Activated CD8-positive, alpha-beta memory T cell treated with anti-CD3 and anti-CD28 coated beads, Interleukin-2, amount 50 U/mL, for 48 hours (primary cell): ENCODE measurements at regions not wholly inside any gene's neighbourhood (a gene's known extent, or its start where the extent isn't known, plus 50 kb on each side); places are given as distances from the start of the nearest gene placed in this dataset.
"Not testable (repeated sequence)": the region's sequence is repeated elsewhere in the genome, so short reads cannot be mapped to it uniquely, and the experiment has no call there.

Experiments used
- DNase-seq: peaks from one replicate; pipeline ENCODE4 v3.0.0-alpha.2; 2020

- not testable (repeated sequence) for DNase-seq
Measured at GRCh38 chr16:18263046-18263445, 73.5 kb downstream of the NPIPA8 start.

GRCh38 chr16:18261848-18262247 is 74.7 kb downstream of the NPIPA8 start:
- DNase-seq, result not testable (repeated sequence)

- DNase-seq, result not testable (repeated sequence)
Measured at GRCh38 chr16:18259496-18260176, 76.9 kb downstream of the NPIPA8 start.

- not testable (repeated sequence) for DNase-seq
Measured at GRCh38 chr16:18252943-18253342, 83.6 kb downstream of the NPIPA8 start.

GRCh38 chr16:18230505-18230904 is 106.0 kb downstream of the NPIPA8 start:
- not testable (repeated sequence) for DNase-seq

GRCh38 chr16:18222054-18223009 is 114.2 kb downstream of the NPIPA8 start:
- DNase-seq, result not testable (repeated sequence)

- DNase-seq, result not testable (repeated sequence)
Measured at GRCh38 chr16:18217741-18218140, 118.8 kb downstream of the NPIPA8 start.

GRCh38 chr16:18216814-18217213 is 119.7 kb downstream of the NPIPA8 start:
- not testable (repeated sequence) for DNase-seq

- not testable (repeated sequence) for DNase-seq
Measured at GRCh38 chr16:18213810-18214209, 122.7 kb downstream of the NPIPA8 start.

- DNase-seq, result not testable (repeated sequence)
Measured at GRCh38 chr16:18211505-18211904, 125.0 kb downstream of the NPIPA8 start.

GRCh38 chr16:18204786-18205185 is 131.8 kb downstream of the NPIPA8 start:
- not testable (repeated sequence) for DNase-seq

- not testable (repeated sequence) for DNase-seq
Measured at GRCh38 chr16:18204309-18204708, 132.2 kb downstream of the NPIPA8 start.

GRCh38 chr16:18201511-18201910 is 135.0 kb downstream of the NPIPA8 start:
- not testable (repeated sequence) for DNase-seq

GRCh38 chr16:18192389-18192788 is 144.1 kb downstream of the NPIPA8 start:
- not testable (repeated sequence) for DNase-seq

GRCh38 chr16:18190179-18190578 is 146.4 kb downstream of the NPIPA8 start:
- DNase-seq, result not testable (repeated sequence)

GRCh38 chr16:18184755-18185154 is 151.8 kb downstream of the NPIPA8 start:
- DNase-seq, result not testable (repeated sequence)

GRCh38 chr16:18181028-18181427 is 155.5 kb downstream of the NPIPA8 start:
- DNase-seq, result not testable (repeated sequence)

- not testable (repeated sequence) for DNase-seq
Measured at GRCh38 chr16:18173945-18174497, 162.5 kb downstream of the NPIPA8 start.

GRCh38 chr16:18162293-18162692 is 174.2 kb downstream of the NPIPA8 start:
- DNase-seq, result not testable (repeated sequence)

GRCh38 chr16:18161224-18161623 is 175.3 kb downstream of the NPIPA8 start:
- DNase-seq, result not testable (repeated sequence)

- not testable (repeated sequence) for DNase-seq
Measured at GRCh38 chr16:18159185-18159584, 177.4 kb downstream of the NPIPA8 start.

GRCh38 chr16:18157854-18158253 is 178.7 kb downstream of the NPIPA8 start:
- not testable (repeated sequence) for DNase-seq

GRCh38 chr16:18152832-18153231 is 183.7 kb downstream of the NPIPA8 start:
- DNase-seq, result not testable (repeated sequence)
